Loucy (cell line): ENCODE measurements at regions not wholly inside any gene's neighbourhood (a gene's known extent, or its start where the extent isn't known, plus 50 kb on each side); places are given as distances from the start of the nearest gene placed in this dataset.

Experiments used
- H2AFZ ChIP-seq: fragments of 200-600 bp; sonication (generic); 2 replicates; pipeline ENCODE4 v1.6.0; 2016; ENCODE audit warnings: antibody characterized with exemption, mild to moderate bottlenecking, low read length, moderate library complexity
- H3F3A ChIP-seq: fragments of 200-600 bp; 2 replicates; pipeline ENCODE4 v1.6.0; 2016; ENCODE audit warnings: antibody characterized with exemption, low read depth, mild to moderate bottlenecking
- H3K27me3 ChIP-seq: fragments of 200-600 bp; sonication (generic); 2 replicates; pipeline ENCODE4 v1.6.1; 2014; ENCODE audit warnings: low read length, mild to moderate bottlenecking; ENCODE audit not compliant: insufficient read depth, poor library complexity, severe bottlenecking
- H3K36me3 ChIP-seq: fragments of 200-600 bp; sonication (generic); 2 replicates; pipeline ENCODE4 v1.6.1; 2016; ENCODE audit warnings: low read length; ENCODE audit not compliant: insufficient read depth
- H3K4me1 ChIP-seq: fragments of 200-600 bp; sonication (generic); 2 replicates; pipeline ENCODE4 v1.5.1; 2014; ENCODE audit warnings: low read length, mild to moderate bottlenecking; ENCODE audit not compliant: insufficient read depth, poor library complexity, severe bottlenecking
- H3K4me2 ChIP-seq: fragments of 200-600 bp; sonication (generic); 2 replicates; pipeline ENCODE4 v1.6.0; 2014; ENCODE audit warnings: antibody characterized with exemption, low read length, low read depth, mild to moderate bottlenecking; ENCODE audit not compliant: poor library complexity, severe bottlenecking
- H3K4me3 ChIP-seq: fragments of 200-600 bp; sonication (generic); 2 replicates; pipeline ENCODE4 v1.5.1; 2014; ENCODE audit warnings: low read length, mild to moderate bottlenecking, mixed read lengths; ENCODE audit not compliant: poor library complexity, severe bottlenecking
- H3K79me2 ChIP-seq: fragments of 200-600 bp; sonication (generic); 2 replicates; pipeline ENCODE4 v1.6.1; 2014; ENCODE audit warnings: low read length; ENCODE audit not compliant: insufficient read depth
- H3K9ac ChIP-seq: fragments of 200-600 bp; sonication (generic); 2 replicates; pipeline ENCODE4 v1.6.0; 2014; ENCODE audit warnings: mild to moderate bottlenecking, low read depth, low read length, moderate library complexity; ENCODE audit not compliant: poor library complexity, severe bottlenecking
- H3K9me2 ChIP-seq: fragments of 200-600 bp; sonication (generic); replicated peaks from 2 replicates; pipeline ENCODE4 v1.6.1; 2016; ENCODE audit warnings: low read depth, low read length, mixed read lengths
- H3K9me3 ChIP-seq: fragments of 200-600 bp; sonication (generic); 2 replicates; pipeline ENCODE4 v1.6.1; 2014; ENCODE audit warnings: mild to moderate bottlenecking, antibody characterized with exemption, low read length, low read depth; ENCODE audit not compliant: insufficient read depth
- H4K20me1 ChIP-seq: fragments of 200-600 bp; sonication (generic); 2 replicates; pipeline ENCODE4 v1.6.0; 2014; ENCODE audit warnings: antibody characterized with exemption, low read length, mild to moderate bottlenecking; ENCODE audit not compliant: insufficient read depth, poor library complexity, severe bottlenecking
- EZH2phosphoT487 ChIP-seq: fragments of 200-600 bp; IDR thresholded peaks from 2 replicates; pipeline ENCODE4 v1.6.1; 2018; ENCODE audit warnings: antibody characterized with exemption, mild to moderate bottlenecking, moderate library complexity, borderline replicate concordance
- TF ChIP-seq, protein P1 (sequence below): fragments of 200-600 bp; sonication (generic); conservative IDR thresholded peaks from 2 replicates; pipeline ENCODE4 v1.5.1; 2014; ENCODE audit warnings: mild to moderate bottlenecking, antibody characterized with exemption, low read length

DNA sequence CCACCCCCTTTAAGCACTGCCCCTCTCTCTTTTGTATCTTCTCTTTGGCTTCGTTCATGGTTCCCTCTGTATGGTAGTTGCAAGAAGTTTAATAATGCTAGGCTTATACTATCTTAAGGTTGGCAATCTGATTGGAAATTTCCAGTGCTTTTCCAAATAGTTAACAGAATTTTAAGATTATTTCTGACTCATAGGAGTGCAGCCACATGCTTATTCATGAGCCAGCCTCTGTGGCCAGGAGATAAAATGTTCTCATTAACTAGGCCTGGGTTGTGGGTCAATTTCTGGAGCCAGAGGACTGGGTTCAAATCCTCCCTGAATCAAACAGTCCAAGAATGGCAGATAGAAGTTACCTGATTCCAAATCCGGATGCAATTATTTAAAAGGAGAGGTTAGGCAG is 103.1 kb downstream of the ATP6V1G3 start:
- Histone ChIP-seq H3F3A (no peaks in the 10 kb centered on the region), H3K4me3 (no peak overlapping the region), H3K4me1 (peaks cover 14% of the 10 kb centered on the region), H3K9me3 (no peaks in the 10 kb centered on the region), H3K4me2 (no peak overlapping the region), H3K9me2 (no peaks in the 10 kb centered on the region), H4K20me1 (no peaks in the 10 kb centered on the region), H3K9ac (no peak overlapping the region), H3K79me2 (no peaks in the 10 kb centered on the region), H3K27me3 (no peaks in the 10 kb centered on the region), H2AFZ (no peak overlapping the region), H3K36me3 (no peaks in the 10 kb centered on the region)
- no peak for TF ChIP-seq EZH2phosphoT487
- TF ChIP-seq, protein P1, sequence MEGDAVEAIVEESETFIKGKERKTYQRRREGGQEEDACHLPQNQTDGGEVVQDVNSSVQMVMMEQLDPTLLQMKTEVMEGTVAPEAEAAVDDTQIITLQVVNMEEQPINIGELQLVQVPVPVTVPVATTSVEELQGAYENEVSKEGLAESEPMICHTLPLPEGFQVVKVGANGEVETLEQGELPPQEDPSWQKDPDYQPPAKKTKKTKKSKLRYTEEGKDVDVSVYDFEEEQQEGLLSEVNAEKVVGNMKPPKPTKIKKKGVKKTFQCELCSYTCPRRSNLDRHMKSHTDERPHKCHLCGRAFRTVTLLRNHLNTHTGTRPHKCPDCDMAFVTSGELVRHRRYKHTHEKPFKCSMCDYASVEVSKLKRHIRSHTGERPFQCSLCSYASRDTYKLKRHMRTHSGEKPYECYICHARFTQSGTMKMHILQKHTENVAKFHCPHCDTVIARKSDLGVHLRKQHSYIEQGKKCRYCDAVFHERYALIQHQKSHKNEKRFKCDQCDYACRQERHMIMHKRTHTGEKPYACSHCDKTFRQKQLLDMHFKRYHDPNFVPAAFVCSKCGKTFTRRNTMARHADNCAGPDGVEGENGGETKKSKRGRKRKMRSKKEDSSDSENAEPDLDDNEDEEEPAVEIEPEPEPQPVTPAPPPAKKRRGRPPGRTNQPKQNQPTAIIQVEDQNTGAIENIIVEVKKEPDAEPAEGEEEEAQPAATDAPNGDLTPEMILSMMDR: no peak

DNA sequence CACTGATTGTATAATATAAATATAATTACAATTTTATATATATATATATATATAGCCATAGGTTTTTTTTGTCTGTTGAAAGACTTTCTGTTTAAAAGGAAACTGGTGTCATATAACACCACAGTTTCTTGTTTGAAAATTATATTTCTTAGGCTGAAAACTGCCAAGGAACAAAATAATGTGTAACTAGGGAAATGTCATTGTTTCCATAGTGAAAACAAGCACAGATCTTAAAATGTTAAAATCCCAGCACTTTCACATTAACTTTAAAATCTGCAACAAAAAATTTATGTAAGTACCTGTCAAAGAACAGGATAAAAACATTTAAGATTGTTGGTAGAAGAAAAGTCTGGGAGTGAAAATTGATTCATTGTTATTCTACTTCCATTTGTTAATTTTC is 104.2 kb downstream of the ATP6V1G3 start:
- Histone ChIP-seq H3K9ac (no peak overlapping the region), H3K9me3 (no peaks in the 10 kb centered on the region), H3K9me2 (no peaks in the 10 kb centered on the region), H3K36me3 (no peaks in the 10 kb centered on the region), H3K4me3 (no peak overlapping the region), H3K27me3 (no peaks in the 10 kb centered on the region), H2AFZ (no peak overlapping the region), H3K4me1 (peaks cover 14% of the 10 kb centered on the region), H3K79me2 (no peaks in the 10 kb centered on the region), H4K20me1 (no peaks in the 10 kb centered on the region), H3K4me2 (no peak overlapping the region), H3F3A (no peaks in the 10 kb centered on the region)
- TF ChIP-seq, protein P1: no peak
- TF ChIP-seq EZH2phosphoT487: no peak

DNA sequence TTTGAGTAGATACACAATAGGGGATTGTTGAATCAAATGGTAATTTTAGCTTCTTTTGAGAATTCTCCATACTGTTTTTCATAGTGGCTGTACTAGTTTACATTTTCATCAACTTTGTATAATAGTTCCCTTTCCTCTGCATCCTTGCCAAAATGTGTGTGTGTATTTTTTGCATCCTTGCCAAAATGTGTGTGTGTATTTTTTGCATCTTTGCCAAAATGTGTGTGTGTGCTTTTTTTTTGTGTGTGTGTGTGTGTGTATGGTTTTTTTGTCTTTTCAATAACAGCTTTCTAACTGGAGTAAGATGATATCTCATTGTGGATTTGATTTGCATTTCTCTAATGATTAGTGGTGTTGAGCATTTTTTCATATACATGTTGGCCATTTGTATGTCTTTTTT is 105.4 kb downstream of the ATP6V1G3 start:
- TF ChIP-seq, protein P1: no peak
- TF ChIP-seq EZH2phosphoT487: no peak

More for the DNA sequence above, 105.4 kb downstream of the ATP6V1G3 start:
- H4K20me1 ChIP-seq: no peaks in the 10 kb centered on the region
- H3K4me1 ChIP-seq: peaks cover 14% of the 10 kb centered on the region
- no peaks in the 10 kb centered on the region for H3K79me2 ChIP-seq
- H3K4me3 ChIP-seq: no peak overlapping the region
- H3K27me3 ChIP-seq: no peaks in the 10 kb centered on the region
- no peaks in the 10 kb centered on the region for H3K9me3 ChIP-seq
- H3F3A ChIP-seq: no peaks in the 10 kb centered on the region
- H3K9me2 ChIP-seq: no peaks in the 10 kb centered on the region
- H3K9ac ChIP-seq: no peak overlapping the region
- H3K4me2 ChIP-seq: no peak overlapping the region
- H2AFZ ChIP-seq: no peak overlapping the region; the same call in 1 of the 2 replicates
- H3K36me3 ChIP-seq: no peaks in the 10 kb centered on the region
